HG03558 (cell line): ENCODE measurements at regions not wholly inside any gene's neighbourhood (a gene's known extent, or its start where the extent isn't known, plus 50 kb on each side); places are given as distances from the start of the nearest gene placed in this dataset.
"Not testable (repeated sequence)": the region's sequence is repeated elsewhere in the genome, so short reads cannot be mapped to it uniquely, and the experiment has no call there.

ENCODE experiments used
- ATAC-seq: cut with Tn5 transposase; IDR thresholded peaks from one replicate; pipeline ENCODE4 v1.9.1; 2021; ENCODE audit warnings: moderate number of reproducible peaks; ENCODE audit not compliant: unreplicated experiment; ENCODE audit errors: extremely low read depth

GRCh38 chr22:22123118-22123959, 121.2 kb upstream of the VPREB1 start:
- ATAC-seq = no peak

- no peak for ATAC-seq
Observed at GRCh38 chr22:22122348-22123117, 122.1 kb upstream of the VPREB1 start.

- ATAC-seq = no peak
Observed at GRCh38 chr22:22121445-22121844, 123.1 kb upstream of the VPREB1 start.

- ATAC-seq = no peak
Observed at GRCh38 chr22:22120160-22120559, 124.4 kb upstream of the VPREB1 start.

DNA sequence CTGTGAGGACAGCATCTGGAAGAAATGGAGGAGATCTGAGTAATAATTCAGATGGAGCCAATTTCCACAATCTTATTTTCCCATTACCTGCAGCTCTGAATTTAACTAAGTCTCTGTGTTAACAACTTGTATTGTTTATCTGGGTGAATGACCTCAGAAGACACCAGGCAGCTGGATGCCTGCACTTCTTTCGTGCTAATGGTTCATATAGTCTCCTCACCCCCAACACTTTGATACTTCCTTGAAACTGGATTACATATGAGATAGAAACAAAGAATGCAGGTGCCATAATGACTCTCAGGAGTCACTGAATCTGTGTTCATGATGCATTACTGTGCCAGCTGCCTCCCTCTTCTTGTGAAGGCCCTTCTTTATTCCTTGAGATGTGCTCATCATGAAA, 125.6 kb upstream of the VPREB1 start:
- no peak for ATAC-seq

DNA sequence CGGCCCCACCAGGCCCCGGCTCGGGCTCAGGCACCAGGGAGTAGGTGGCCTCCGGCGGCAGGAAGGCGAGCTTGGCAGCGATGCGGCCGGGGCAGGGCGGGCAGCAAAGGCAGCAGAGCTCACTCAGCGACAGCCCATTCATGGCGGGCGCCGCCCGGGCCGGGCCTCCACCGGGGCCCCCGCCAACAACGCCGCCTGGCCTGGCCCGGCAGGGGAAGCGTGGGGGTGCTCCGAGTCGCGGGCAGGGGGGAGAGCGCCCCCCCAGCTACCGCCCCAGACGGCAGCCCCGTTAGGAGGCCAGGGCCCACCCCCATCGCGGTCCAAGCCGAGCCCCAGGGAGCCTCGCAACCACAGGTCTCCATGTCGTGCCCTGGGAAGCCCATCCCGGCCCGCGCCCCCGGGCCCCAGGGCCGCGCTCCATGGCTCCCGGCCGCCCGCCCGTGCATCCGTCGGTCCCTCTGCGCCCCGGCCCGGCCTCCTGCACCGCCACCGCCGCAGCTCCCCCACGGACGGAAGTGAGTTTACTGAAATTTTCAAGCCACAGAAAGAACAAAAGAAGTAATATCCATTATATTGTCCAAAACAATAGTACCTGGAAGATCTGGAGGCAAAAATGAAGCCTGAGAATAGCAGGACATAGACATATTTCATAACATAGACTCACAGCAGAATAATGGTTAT, 126.6 kb upstream of the VPREB1 start:
- ATAC-seq = not testable (repeated sequence)

- ATAC-seq = not testable (repeated sequence)
Observed at GRCh38 chr22:22116997-22117770, 127.4 kb upstream of the VPREB1 start.

GRCh38 chr22:22113701-22114100, 130.9 kb upstream of the VPREB1 start:
- no peak for ATAC-seq

- no peak for ATAC-seq
Observed at GRCh38 chr22:22112533-22113294, 130.1 kb upstream of the TOP3B start.

DNA sequence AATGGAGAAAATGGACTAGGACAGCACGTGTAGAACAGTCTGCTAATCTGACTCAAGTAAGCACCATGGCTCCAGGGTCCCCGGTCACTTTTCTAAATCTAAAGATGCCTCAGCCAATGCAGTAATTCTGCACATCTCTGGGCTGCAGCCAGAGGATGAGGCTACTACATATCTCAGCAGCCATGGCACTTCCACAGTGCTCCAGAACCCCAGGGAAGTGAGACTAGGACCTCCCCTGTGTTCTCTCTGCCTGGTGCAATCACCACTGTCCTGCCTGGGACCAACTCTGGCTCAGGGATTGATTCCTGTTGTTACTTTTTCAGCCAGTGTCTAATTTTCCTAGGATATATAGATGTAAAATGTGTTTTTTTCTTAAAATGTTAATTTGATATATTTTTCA, 129.4 kb upstream of the TOP3B start:
- ATAC-seq = no peak

DNA sequence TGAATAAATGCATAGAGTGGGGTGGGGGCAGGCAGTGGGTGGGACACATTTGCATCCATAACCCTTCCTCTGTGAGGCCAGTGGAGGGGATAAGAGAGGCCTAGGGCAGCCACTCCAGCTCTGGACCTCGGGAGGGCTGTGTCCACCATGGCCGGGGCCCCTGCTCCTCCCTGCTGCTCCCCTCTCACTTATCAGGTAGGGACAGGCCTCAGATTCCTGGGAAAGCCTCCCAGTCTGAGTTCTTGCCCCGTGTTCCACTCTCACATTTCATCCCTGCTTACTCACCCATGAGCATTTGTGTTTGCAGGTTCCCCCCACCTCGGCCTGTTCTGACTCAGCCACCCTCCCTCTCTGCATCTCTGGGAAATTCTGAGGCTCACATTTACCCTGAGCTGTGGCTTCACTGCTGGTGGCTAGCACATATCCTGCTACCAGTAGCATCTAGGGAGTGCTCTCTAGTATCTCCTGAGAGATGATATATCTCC, 128.7 kb upstream of the TOP3B start:
- ATAC-seq = no peak

DNA sequence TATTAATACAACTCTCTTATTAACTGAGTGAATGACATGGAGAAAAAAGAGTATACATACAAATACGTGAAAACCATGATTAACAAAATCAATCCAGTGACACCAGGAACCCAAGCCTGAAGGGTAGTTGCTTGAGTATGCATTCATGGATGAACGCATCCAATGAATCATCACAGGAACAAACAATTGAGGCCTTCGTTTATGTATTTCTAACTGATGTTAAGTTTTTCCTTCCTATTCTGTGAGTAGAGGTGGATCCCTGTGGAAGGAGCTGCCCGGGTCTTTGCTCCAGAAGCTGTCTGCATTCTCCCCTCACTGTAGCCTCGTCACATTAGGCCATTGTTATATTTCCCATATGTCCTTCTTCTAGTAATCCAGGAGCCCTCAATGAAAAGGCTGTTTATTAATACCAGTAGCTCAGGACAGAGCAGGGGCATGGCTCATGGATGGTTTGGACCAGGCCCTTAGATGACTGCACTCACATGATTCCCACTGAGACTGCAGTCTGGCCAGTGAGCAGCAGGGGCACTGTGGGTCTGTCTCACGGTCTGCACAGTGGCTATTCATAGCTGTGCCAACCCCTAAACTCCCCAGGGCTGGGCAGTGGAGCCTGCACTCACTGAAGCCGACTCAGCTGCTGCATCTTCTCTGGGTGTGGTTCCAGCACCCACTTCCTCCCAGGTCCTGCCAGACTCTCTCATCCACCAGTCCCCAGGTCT, 128.1 kb upstream of the TOP3B start:
- peak; percentile 63 for ATAC-seq

DNA sequence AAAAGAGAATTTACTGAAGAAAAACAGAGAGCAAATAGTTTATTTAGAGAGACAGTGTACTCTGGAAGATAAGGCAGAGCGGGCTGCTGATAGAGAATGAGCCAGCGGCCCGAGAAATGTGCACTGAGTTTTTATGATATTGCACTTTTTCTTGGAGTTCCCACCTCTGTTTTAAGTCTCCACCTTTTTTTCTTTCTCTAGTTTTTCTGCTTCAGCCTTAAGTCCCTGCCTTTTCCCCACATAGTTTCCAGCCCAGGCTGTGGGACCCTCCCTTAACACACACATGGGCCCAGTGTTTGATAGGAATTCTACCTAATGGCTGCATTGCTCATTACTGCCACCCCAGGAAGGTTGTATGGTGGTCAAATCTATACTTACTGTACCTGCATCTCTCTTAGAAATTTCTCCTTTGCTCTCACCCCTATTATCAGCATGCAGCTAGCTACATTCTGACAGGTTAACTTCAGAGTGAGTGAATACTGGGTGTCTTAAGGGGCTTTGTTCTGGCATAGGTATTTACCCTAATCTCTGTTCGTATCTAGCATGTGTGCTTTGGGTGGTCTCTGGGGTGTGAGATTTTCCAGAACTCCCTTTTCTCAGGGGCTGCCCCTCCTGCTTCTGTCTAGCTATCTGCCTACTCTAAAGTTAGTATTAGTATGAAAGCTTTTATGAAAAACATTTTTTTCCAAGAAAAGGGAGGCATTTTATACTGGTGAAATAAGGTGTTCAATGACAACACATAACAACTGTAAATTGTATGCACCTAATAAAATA, 127.3 kb upstream of the TOP3B start:
- ATAC-seq = no peak

DNA sequence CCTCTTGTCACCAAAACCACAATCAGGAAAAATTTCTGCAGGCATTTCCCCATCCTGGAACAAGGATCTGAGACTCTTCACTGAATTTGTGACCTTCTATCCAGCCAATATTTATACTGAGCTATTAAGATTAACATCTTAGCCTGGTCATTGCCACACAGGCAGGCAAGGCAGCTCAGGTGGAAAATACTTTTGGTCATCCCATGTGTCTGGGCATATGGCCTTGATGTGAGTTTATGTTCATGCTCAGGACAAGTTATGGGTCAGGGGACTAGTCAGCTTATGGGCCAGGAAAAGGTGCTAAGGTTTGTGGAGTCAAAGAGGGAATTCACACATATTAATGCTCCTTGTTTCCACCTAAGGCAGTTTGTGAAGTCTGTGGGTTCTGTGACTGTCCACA, 124.3 kb upstream of the TOP3B start:
- no peak for ATAC-seq

- ATAC-seq = no peak
Observed at GRCh38 chr22:22105364-22105763, 122.8 kb upstream of the TOP3B start.

DNA sequence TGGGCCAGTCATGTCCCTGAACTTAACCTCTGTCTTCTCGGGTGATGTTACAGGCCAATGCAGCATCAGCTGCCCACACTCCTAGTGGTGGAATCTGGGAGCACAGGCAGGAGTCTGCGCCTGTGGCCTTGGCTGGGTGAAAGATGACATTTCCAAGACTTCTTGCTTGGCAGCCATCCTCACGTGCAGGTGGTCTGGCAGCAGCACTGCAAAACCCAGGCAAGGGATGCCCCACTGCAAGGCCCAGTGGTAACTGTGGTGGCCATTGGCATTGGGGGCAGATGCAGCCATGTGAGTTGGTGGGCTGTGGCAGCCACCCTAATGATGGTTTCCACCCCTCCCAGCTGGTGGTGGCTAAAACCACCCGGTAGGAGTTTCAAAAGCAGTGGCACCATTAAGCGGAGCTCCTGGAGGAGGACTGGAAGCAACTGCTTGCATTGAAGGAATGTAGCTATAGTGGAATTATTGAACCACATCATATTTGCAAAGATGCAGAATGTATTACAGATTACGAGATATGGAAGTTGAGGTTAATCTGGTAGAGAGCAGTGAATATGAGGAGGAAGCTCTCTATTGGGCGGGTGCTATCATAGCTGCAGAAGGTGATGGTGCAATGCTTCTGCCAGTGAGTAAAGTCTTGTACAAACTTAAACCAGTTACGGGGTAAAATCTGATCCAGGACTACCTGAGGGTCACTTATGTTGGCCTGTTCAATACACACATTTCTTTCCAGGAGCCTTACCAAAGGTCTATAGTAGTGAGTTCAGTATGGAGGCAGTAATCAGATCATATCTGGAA, 120.7 kb upstream of the TOP3B start:
- ATAC-seq = no peak
